ENCODE measurements at regions not wholly inside any gene's neighbourhood (a gene's known extent, or its start where the extent isn't known, plus 50 kb on each side); places are given as distances from the start of the nearest gene placed in this dataset.
"Not testable (repeated sequence)": the region's sequence is repeated elsewhere in the genome, so short reads cannot be mapped to it uniquely, and the experiment has no call there.

DNA sequence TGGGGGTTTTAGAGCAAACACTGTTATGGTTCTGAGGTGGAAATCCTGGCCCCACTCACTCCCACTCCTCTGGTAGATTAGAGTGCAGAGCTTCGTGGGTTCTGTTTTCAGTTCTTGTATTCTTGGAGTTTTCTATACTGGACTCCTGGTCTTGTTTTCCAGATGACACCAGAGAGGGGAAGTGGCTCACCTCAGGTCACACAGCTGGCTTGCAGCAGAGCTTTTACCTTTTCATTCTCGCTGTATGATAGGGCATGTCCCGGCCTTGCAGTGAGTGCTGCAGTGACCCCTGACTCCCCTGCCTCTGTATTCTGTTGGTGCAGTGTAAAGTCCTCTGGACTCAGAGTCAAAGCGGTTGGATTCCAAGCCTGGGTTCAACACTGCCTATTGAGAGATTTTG, 148.9 kb upstream of the MEX3C start:
- TF ChIP-seq, protein P1, sequence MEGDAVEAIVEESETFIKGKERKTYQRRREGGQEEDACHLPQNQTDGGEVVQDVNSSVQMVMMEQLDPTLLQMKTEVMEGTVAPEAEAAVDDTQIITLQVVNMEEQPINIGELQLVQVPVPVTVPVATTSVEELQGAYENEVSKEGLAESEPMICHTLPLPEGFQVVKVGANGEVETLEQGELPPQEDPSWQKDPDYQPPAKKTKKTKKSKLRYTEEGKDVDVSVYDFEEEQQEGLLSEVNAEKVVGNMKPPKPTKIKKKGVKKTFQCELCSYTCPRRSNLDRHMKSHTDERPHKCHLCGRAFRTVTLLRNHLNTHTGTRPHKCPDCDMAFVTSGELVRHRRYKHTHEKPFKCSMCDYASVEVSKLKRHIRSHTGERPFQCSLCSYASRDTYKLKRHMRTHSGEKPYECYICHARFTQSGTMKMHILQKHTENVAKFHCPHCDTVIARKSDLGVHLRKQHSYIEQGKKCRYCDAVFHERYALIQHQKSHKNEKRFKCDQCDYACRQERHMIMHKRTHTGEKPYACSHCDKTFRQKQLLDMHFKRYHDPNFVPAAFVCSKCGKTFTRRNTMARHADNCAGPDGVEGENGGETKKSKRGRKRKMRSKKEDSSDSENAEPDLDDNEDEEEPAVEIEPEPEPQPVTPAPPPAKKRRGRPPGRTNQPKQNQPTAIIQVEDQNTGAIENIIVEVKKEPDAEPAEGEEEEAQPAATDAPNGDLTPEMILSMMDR (IDR thresholded peaks at IDR 0.05; ENCODE audit: insufficient read depth, low read length, poor library complexity, severe bottlenecking) = no peak

DNA sequence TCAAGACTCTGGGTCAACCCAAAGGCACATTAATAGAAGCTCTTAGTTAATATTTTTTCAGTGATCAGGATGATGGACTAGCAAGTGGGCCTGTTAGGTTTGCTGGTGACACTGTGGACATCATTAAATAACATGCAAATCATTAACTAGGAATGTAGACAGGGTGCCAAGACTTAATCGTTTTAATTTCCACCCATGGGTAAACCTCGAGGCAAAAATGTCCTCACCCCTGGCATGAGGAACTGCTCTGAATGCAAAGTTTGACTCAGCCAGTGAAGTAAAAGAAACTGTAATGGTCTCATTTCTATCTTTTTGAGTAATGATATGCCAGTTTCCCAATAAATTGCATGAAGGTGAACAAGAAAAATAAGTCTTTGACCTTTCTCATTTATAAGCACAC, 152.6 kb upstream of the MEX3C start:
- DNase-seq (ENCODE audit: low read depth) = peak; percentile 41
- Histone ChIP-seq H3K27me3 (ENCODE audit: control insufficient read depth, insufficient read depth, low read length) (no peaks in the 10 kb centered on the region), H3K36me3 (ENCODE audit: control insufficient read depth, insufficient read depth, low read length) (no peaks in the 10 kb centered on the region), H3K4me3 (ENCODE audit: low read depth, low read length) (no peak overlapping the region)
- TF ChIP-seq, protein P1 (IDR thresholded peaks at IDR 0.05; ENCODE audit: insufficient read depth, low read length, poor library complexity, severe bottlenecking) = no peak

More for the DNA sequence above, 148.9 kb upstream of the MEX3C start:
- no peaks in the 10 kb centered on the region for H3K27me3 ChIP-seq (ENCODE audit: control insufficient read depth, insufficient read depth, low read length)
- no peaks in the 10 kb centered on the region for H3K36me3 ChIP-seq (ENCODE audit: control insufficient read depth, insufficient read depth, low read length)
- DNase-seq (ENCODE audit: low read depth) = no peak
- no peak overlapping the region for H3K4me3 ChIP-seq (ENCODE audit: low read depth, low read length)

DNA sequence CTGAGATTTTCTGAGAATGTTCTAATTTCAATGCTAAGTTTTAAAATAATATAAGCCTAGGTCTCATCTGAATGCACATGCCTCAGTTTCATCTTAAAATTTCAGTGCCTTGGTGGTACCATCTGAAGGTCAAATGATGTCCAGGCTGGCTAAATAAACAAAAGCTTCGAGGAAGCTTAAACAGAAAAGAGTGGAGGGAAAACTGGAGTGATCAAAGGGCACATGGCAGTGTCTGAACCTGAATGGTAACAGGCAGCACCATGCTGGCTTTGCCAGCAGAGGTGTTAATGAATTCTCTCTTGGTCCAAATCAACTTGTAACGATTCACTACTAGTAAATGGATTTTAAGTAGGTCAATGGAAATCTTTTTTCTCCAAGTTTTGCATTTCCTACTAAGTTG, 158.4 kb upstream of the MEX3C start:
- no peak overlapping the region for H3K4me3 ChIP-seq (ENCODE audit: low read depth, low read length)
- H3K36me3 ChIP-seq (ENCODE audit: control insufficient read depth, insufficient read depth, low read length) = no peaks in the 10 kb centered on the region
- no peaks in the 10 kb centered on the region for H3K27me3 ChIP-seq (ENCODE audit: control insufficient read depth, insufficient read depth, low read length)
- TF ChIP-seq, protein P1 (IDR thresholded peaks at IDR 0.05; ENCODE audit: insufficient read depth, low read length, poor library complexity, severe bottlenecking) = no peak
- DNase-seq (ENCODE audit: low read depth) = no peak

DNA sequence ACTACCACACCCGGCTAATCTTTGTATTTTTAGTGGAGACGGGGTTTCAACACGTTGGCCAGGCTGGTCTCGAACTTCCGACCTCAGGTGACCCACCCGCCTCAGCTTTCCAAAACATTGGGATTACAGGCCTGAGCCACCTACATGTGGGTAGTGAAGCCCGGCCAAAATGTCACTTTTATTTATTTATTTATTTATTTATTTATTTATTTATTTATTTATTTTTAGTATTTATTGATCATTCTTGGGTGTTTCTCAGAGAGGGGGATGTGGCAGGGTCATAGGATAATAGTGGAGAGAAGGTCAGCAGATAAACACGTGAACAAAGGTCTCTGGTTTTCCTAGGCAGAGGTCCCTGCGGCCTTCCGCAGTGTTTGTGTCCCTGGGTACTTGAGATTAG, 162.8 kb upstream of the MEX3C start:
- DNase-seq (ENCODE audit: low read depth); H3K4me3 ChIP-seq (ENCODE audit: low read depth, low read length); H3K36me3 ChIP-seq (ENCODE audit: control insufficient read depth, insufficient read depth, low read length); H3K27me3 ChIP-seq (ENCODE audit: control insufficient read depth, insufficient read depth, low read length): not testable (repeated sequence)

DNA sequence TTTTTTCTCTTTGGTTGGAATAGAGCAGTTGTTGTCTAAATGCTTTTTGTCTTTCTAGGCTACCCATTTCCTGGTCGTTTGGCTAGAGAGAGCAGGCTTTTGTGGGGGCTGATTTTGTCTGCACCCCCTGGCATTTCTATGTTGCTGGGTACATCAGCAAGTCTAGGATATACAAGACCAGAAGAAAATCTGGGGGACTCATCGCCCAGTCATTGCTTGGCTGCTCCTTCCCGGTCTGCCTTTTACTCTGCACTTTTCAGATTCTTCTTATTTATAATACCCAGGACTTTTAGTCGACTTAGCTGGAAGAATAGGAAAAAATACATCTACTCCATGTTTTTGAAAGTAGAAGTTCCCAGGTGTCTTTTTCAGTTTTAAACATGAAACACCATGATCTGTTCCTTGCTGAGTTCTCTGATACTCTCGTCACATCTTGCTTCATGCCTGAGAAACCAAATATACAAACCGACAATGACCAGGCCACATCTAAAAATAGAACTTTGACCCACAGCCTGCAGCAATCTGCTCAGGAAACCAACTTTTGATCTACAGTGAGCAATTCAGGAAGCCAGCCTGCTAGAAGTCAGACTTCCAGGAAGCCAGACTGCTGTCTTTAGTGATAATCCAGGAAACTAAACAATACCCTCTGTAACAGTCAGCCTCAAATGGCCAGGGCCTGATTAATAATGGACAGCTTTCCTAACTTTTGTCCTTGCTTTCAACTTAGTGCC, 163.8 kb upstream of the MEX3C start:
- Histone ChIP-seq H3K36me3 (ENCODE audit: control insufficient read depth, insufficient read depth, low read length) (no peaks in the 10 kb centered on the region), H3K27me3 (ENCODE audit: control insufficient read depth, insufficient read depth, low read length) (no peaks in the 10 kb centered on the region), H3K4me3 (ENCODE audit: low read depth, low read length) (no peak overlapping the region)
- DNase-seq (ENCODE audit: low read depth) = peak; percentile 2
- TF ChIP-seq, protein P1 (IDR thresholded peaks at IDR 0.05; ENCODE audit: insufficient read depth, low read length, poor library complexity, severe bottlenecking) = no peak

DNA sequence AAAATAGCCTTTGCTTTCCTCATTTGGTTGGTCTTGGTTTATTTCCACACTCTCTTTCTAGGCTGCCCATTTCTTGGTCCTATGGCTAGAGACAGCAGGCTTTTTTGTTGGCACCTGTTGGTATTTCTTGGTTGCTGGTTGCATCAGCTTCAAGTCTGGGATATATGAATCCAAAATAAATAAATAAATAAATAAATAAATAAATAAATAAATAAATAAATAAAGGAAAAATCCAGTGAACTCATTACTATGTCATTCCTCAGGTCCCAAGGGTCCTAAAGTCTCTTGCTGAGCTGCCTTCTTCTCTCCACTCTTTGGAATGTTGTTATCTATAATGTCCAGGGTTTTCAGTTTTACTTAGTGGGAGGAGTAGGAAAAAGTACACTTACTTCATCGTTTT, 165.9 kb upstream of the MEX3C start:
- TF ChIP-seq, protein P1 (IDR thresholded peaks at IDR 0.05; ENCODE audit: insufficient read depth, low read length, poor library complexity, severe bottlenecking) = no peak
- no peak for DNase-seq (ENCODE audit: low read depth)
- Histone ChIP-seq H3K27me3 (ENCODE audit: control insufficient read depth, insufficient read depth, low read length) (no peaks in the 10 kb centered on the region), H3K4me3 (ENCODE audit: low read depth, low read length) (no peak overlapping the region), H3K36me3 (ENCODE audit: control insufficient read depth, insufficient read depth, low read length) (no peaks in the 10 kb centered on the region)

Measured in kidney epithelial cell (primary cell).